T-cell (primary cell): ENCODE measurements at regions not wholly inside any gene's neighbourhood (a gene's known extent, or its start where the extent isn't known, plus 50 kb on each side); places are given as distances from the start of the nearest gene placed in this dataset.

Experiments used
- ATAC-seq, 4 experiments: fragments of 200-7000 bp in 3 of 4; fragments of 150-1000 bp in 1 of 4; cut with Tn5 transposase; replicated peaks in 1 of 4; 1 replicate in 3 of 4; 2 replicates in 1 of 4; pipeline ENCODE4 v1.10.0; 2021; ENCODE audit warnings: moderate library complexity in 3 of 4, mild to moderate bottlenecking in 2 of 4, moderate number of reproducible peaks in 1 of 4
- CTCF ChIA-PET, 2 donors: fragments of 300-600 bp; sonication (Branson Sonifier 250); formaldehyde crosslinking; loops; one replicate each; lab custom pipeline; 2022; ENCODE audit warnings: antibody characterized with exemption in 2 of 2; lab: Charles Lee
- POLR2A ChIA-PET, 2 donors: fragments of 300-600 bp; sonication (Branson Sonifier 250); formaldehyde crosslinking; loops; one replicate each; lab custom pipeline; 2022; ENCODE audit warnings: antibody characterized with exemption in 2 of 2; lab: Charles Lee
- DNase-seq, 35 experiments: peaks; one replicate each; pipeline versions ENCODE4 v3.0.0 to v3.0.0-alpha.2; 2013 to 2023
- H3K27ac ChIP-seq: one replicate; pipeline ENCODE4 v1.5.1; 2013; ENCODE audit warnings: low read length
- H3K27me3 ChIP-seq, 2 experiments: replicated peaks in 1 of 2; 1 replicate in 1 of 2; 2 replicates in 1 of 2; pipeline versions ENCODE4 v1.6.1 to v1.7.0; 2013; ENCODE audit warnings: low read length in 1 of 2, mixed read lengths in 1 of 2; ENCODE audit not compliant: control insufficient read depth in 2 of 2, insufficient read depth in 2 of 2; ENCODE audit errors: extremely low read depth in 1 of 2
- H3K36me3 ChIP-seq, 2 donors: 1 replicate in 1 of 2; 2 replicates in 1 of 2; pipeline versions ENCODE4 v1.6.1 to v1.7.0; 2013; ENCODE audit warnings: low read length in 1 of 2; ENCODE audit not compliant: control insufficient read depth in 2 of 2, insufficient read depth in 1 of 2; ENCODE audit errors: extremely low read depth in 1 of 2
- H3K4me1 ChIP-seq, 2 experiments: 1 replicate in 1 of 2; 2 replicates in 1 of 2; pipeline versions ENCODE4 v1.6.1 to v1.7.0; 2013; ENCODE audit warnings: low read length in 2 of 2, mixed read lengths in 1 of 2; ENCODE audit not compliant: insufficient read depth in 2 of 2, control insufficient read depth in 1 of 2; ENCODE audit errors: extremely low read depth in 1 of 2
- H3K4me3 ChIP-seq, 2 donors: 1 replicate in 1 of 2; 2 replicates in 1 of 2; pipeline versions ENCODE4 v1.5.1 to v1.7.0; 2013; ENCODE audit warnings: mild to moderate bottlenecking in 2 of 2, low read length in 1 of 2, moderate library complexity in 1 of 2; ENCODE audit not compliant: control insufficient read depth in 1 of 2; ENCODE audit errors: extremely low read depth in 1 of 2
- H3K9me3 ChIP-seq: 2 replicates; pipeline ENCODE4 v1.7.0; 2013
- H3K27ac Mint-ChIP-seq, 2 donors: one replicate each; pipeline ENCODE4 v1.8.0; 2020 to 2021; ENCODE audit warnings: mild to moderate bottlenecking in 2 of 2, mixed read lengths in 2 of 2
- H3K27me3 Mint-ChIP-seq, 2 donors: one replicate each; pipeline ENCODE4 v1.8.0; 2021 to 2022; ENCODE audit warnings: mixed read lengths in 2 of 2
- H3K36me3 Mint-ChIP-seq: one replicate; pipeline ENCODE4 v1.8.0; 2021; ENCODE audit warnings: mixed read lengths
- H3K4me1 Mint-ChIP-seq, 3 donors: one replicate each; pipeline ENCODE4 v1.8.0; 2020 to 2022; ENCODE audit warnings: mixed read lengths in 3 of 3, mild to moderate bottlenecking in 1 of 3
- H3K4me3 Mint-ChIP-seq, 3 donors: one replicate each; pipeline ENCODE4 v1.8.0; 2020 to 2022; ENCODE audit warnings: mild to moderate bottlenecking in 3 of 3, mixed read lengths in 3 of 3, moderate library complexity in 3 of 3
- H3K9me3 Mint-ChIP-seq, 3 donors: one replicate each; pipeline ENCODE4 v1.8.0; 2020 to 2022; ENCODE audit warnings: mixed read lengths in 3 of 3
- WGBS: methylation state at CpG from one replicate; pipeline ENCODE4 v1.1.5; 2013; ENCODE audit warnings: missing lambda C conversion rate; ENCODE audit not compliant: insufficient coverage; 5-methylcytosine and 5-hydroxymethylcytosine counted together

DNA sequence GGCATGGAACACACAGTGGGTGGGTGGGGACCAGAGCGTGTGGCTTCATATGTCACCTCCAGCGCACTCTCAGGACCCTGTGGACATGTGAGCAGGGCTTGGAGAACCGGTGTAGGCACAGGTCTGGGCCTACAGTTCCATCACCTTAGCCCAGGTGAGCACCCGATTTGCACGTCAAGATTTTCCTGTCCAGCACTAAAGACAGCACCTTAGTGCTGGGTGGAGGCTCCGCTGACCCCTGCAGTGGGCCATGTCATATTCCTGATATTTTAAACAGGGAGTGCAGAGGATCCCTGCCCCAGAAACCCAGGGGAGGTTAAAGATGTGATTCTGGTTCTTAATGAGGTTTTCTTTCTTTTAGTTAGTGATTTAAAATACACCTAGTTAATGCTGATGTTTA is 356.0 kb upstream of the IRX4 start:
- Histone ChIP-seq H3K4me3 (no peak overlapping the region), H3K9me3 (no peaks in the 10 kb centered on the region), H3K27me3 (no peaks in the 10 kb centered on the region), H3K27ac (no peak overlapping the region), H3K36me3 (no peaks in the 10 kb centered on the region), H3K4me1 (no peaks in the 10 kb centered on the region)
- Mint-ChIP-seq H3K27me3 (peaks cover 1 to 18% of the 10 kb centered on the region in 2 donors), H3K4me3 (no peak overlapping the region), H3K4me1 (no peaks in the 10 kb centered on the region), H3K9me3 (peaks cover 6 to 35% (median 26%) of the 10 kb centered on the region in 3 donors), H3K36me3 (no peaks in the 10 kb centered on the region), H3K27ac (no peak overlapping the region)
- 89% methylated on average over 3 of the region's 6 CpGs for WGBS
- CTCF ChIA-PET: no interaction called here
- POLR2A ChIA-PET: no interaction called here
- no peak for ATAC-seq
- no peak for DNase-seq

- Mint-ChIP-seq H3K4me3 (no peak overlapping the region), H3K27me3 (peaks cover 2 to 10% of the 10 kb centered on the region in 2 donors), H3K9me3 (no peaks in the 10 kb centered on the region), H3K36me3 (no peaks in the 10 kb centered on the region), H3K4me1 (no peaks in the 10 kb centered on the region), H3K27ac (no peak overlapping the region)
- Histone ChIP-seq H3K4me1 (no peaks in the 10 kb centered on the region), H3K36me3 (no peaks in the 10 kb centered on the region), H3K4me3 (no peak overlapping the region), H3K27me3 (peaks cover 0 to 2% of the 10 kb centered on the region in 2 experiments), H3K9me3 (no peaks in the 10 kb centered on the region), H3K27ac (no peak overlapping the region)
- 73% methylated on average over 3 of the region's 3 CpGs for WGBS
- CTCF ChIA-PET: no interaction called here
- ATAC-seq: no peak
- no peak for DNase-seq
- POLR2A ChIA-PET: no interaction called here
These were observed 344.7 kb upstream of the IRX4 start for GRCh38 chr5:2227433-2227832.

DNA sequence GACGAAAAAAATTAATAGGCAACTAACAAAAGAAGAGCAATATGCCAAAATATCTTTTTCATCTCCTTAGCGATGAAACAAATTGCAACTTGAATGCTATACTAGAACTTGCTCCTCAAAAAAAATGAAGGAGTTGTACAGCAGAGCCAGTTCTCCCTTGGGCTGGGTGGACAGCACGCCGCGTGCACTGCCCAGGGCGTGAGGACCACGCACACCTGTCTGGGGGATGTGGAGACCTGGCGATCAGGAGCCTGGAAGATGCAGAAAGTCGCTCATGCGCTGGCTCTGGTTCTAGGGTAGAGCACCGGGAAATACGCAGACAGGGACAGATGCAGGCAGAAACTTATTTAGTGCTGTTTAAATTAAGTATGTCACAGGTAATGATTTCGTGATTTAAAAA is 342.0 kb upstream of the IRX4 start:
- peaks cover 0 to 2% (median 0%) of the 10 kb centered on the region in 3 donors for H3K9me3 Mint-ChIP-seq
- ChIA-PET CTCF (no interaction called here), POLR2A (no interaction called here)
- DNase-seq (no peak), ATAC-seq (no peak)
- no peak overlapping the region for H3K27ac Mint-ChIP-seq
- no peaks in the 10 kb centered on the region for H3K36me3 Mint-ChIP-seq
- no peaks in the 10 kb centered on the region for H3K36me3 ChIP-seq
- H3K9me3 ChIP-seq: no peaks in the 10 kb centered on the region
- WGBS: 89% methylated on average over 11 of the region's 13 CpGs
- no peaks in the 10 kb centered on the region for H3K4me1 ChIP-seq
- peaks cover 0 to 16% of the 10 kb centered on the region in 2 experiments for H3K27me3 ChIP-seq
- H3K27me3 Mint-ChIP-seq: peaks cover 0 to 8% of the 10 kb centered on the region in 2 donors
- H3K4me3 Mint-ChIP-seq: no peak overlapping the region
- H3K4me1 Mint-ChIP-seq: no peaks in the 10 kb centered on the region
- H3K4me3 ChIP-seq: no peak overlapping the region
- H3K27ac ChIP-seq: no peak overlapping the region

- H3K4me3 ChIP-seq: no peak overlapping the region
- no peak for DNase-seq
- Mint-ChIP-seq H3K4me1 (no peaks in the 10 kb centered on the region), H3K9me3 (peaks cover 0 to 9% (median 0%) of the 10 kb centered on the region in 3 donors), H3K36me3 (no peaks in the 10 kb centered on the region), H3K27me3 (peaks cover 0 to 13% of the 10 kb centered on the region in 2 donors), H3K27ac (no peak overlapping the region), H3K4me3 (no peak overlapping the region)
- CTCF ChIA-PET: no interaction called here
- no peaks in the 10 kb centered on the region for H3K36me3 ChIP-seq
- 76% methylated on average over 8 of the region's 15 CpGs for WGBS
- no peaks in the 10 kb centered on the region for H3K4me1 ChIP-seq
- peaks cover 0 to 16% of the 10 kb centered on the region in 2 experiments for H3K27me3 ChIP-seq
- POLR2A ChIA-PET: no interaction called here
- ATAC-seq: no peak
- H3K27ac ChIP-seq: no peak overlapping the region
- no peaks in the 10 kb centered on the region for H3K9me3 ChIP-seq
These were observed 340.6 kb upstream of the IRX4 start for GRCh38 chr5:2223303-2223702.

DNA sequence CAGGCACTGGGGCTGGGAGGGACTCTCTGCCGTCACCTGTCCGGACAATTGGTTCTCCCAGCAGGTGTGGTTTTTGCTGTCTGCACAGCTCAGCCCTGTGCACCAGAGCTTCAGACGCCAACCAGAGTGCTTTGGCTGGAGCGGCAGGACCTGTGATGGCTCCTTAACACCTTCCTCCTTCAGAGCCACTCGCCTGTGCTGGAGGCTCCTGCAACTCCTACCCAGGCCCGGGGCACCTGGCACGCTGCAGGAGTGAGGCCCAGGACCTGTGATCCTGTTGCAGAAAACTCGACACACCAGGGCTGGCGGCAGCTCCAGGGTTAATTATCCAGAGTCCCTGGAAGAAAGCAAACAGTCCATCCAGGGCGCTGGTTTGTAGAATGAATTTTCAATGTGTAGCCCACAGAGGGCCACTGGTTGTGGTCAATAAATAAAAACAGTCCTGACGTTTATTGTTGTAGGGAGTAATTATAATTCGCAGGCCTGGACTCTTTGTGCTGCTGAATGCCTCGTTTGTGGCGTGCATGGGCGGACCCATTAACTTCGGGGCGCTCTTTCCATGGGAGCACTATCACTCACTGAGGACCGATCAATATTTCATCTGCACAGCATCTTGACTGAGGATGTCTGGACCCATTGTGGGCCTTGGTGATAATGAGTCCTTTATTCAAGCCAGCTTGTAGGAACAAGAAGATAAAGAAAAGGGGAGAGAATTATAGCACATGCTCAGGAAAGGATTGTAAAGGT is 339.7 kb upstream of the IRX4 start:
- CTCF ChIA-PET: no interaction called here
- POLR2A ChIA-PET: no interaction called here
- 85% methylated on average over 15 of the region's 18 CpGs for WGBS
- Mint-ChIP-seq H3K4me3 (no peak overlapping the region), H3K36me3 (no peaks in the 10 kb centered on the region), H3K27me3 (peaks cover 0 to 13% of the 10 kb centered on the region in 2 donors), H3K27ac (no peak overlapping the region), H3K4me1 (no peaks in the 10 kb centered on the region), H3K9me3 (peaks cover 0 to 9% (median 0%) of the 10 kb centered on the region in 3 donors)
- Histone ChIP-seq H3K36me3 (no peaks in the 10 kb centered on the region), H3K9me3 (no peaks in the 10 kb centered on the region), H3K4me1 (no peaks in the 10 kb centered on the region), H3K27me3 (peaks cover 0 to 16% of the 10 kb centered on the region in 2 experiments), H3K4me3 (no peak overlapping the region), H3K27ac (no peak overlapping the region)
- no peak for ATAC-seq
- no peak for DNase-seq

DNA sequence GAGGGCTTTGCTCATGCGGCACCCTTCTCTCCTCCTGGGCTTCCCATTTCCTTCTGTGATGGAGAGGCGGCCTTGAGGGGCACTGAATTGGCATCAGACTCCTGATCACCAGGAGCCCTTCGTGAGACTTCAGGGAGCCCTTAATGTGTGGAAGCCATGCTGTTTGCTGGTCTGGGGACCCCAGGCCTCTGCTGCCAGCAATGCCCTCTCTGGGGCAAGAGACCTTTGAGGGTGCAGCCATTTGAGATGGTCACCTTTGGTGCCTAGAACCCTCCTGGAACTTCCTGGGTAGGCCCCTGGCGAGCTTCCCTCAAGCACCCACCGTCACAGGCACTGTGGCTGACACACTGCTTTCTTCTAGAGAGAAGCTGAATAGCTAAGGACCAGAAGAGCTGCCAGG is 338.7 kb upstream of the IRX4 start:
- Mint-ChIP-seq H3K27me3 (peaks cover 0 to 13% of the 10 kb centered on the region in 2 donors), H3K9me3 (peaks cover 0 to 9% (median 0%) of the 10 kb centered on the region in 3 donors), H3K4me3 (no peak overlapping the region), H3K27ac (no peak overlapping the region), H3K36me3 (no peaks in the 10 kb centered on the region), H3K4me1 (no peaks in the 10 kb centered on the region)
- ChIA-PET POLR2A (no interaction called here), CTCF (interaction anchor here in 1 of 2 donors (0.7 kb wide), 1 partner anchor 711 kb away, joined by 3 read pairs; no protein-coding TSS in a partner anchor)
- WGBS: 83% methylated on average over 4 of the region's 5 CpGs
- Histone ChIP-seq H3K4me1 (no peaks in the 10 kb centered on the region), H3K36me3 (no peaks in the 10 kb centered on the region), H3K27ac (no peak overlapping the region), H3K9me3 (no peaks in the 10 kb centered on the region), H3K27me3 (peaks cover 0 to 15% of the 10 kb centered on the region in 2 experiments), H3K4me3 (no peak overlapping the region)
- ATAC-seq: no peak
- no peak for DNase-seq
